ENCODE measurements at regions not wholly inside any gene's neighbourhood (a gene's known extent, or its start where the extent isn't known, plus 50 kb on each side); places are given as distances from the start of the nearest gene placed in this dataset.

- DNase-seq = no peak
These were observed 259.7 kb downstream of the CDH10 start for GRCh38 chr5:24385070-24385469.

GRCh38 chr5:24385617-24386016 is 259.2 kb downstream of the CDH10 start:
- DNase-seq = no peak

- no peak for DNase-seq
These were observed 256.3 kb downstream of the CDH10 start for GRCh38 chr5:24388448-24388847.

GRCh38 chr5:24389968-24390367 is 254.8 kb downstream of the CDH10 start:
- DNase-seq = no peak

- no peak for DNase-seq
These were observed 253.0 kb downstream of the CDH10 start for GRCh38 chr5:24391816-24392215.

GRCh38 chr5:24397601-24398000 is 247.2 kb downstream of the CDH10 start:
- DNase-seq = no peak

GRCh38 chr5:24401773-24402172 is 243.0 kb downstream of the CDH10 start:
- DNase-seq = no peak

GRCh38 chr5:24407466-24407865 is 237.3 kb downstream of the CDH10 start:
- DNase-seq = no peak

- DNase-seq = no peak
These were observed 216.4 kb downstream of the CDH10 start for GRCh38 chr5:24428345-24428744.

- no peak for DNase-seq
These were observed 211.2 kb downstream of the CDH10 start for GRCh38 chr5:24433555-24433954.
